Gastroesophageal sphincter (tissue), 4 donors: ENCODE measurements at regions not wholly inside any gene's neighbourhood (a gene's known extent, or its start where the extent isn't known, plus 50 kb on each side); places are given as distances from the start of the nearest gene placed in this dataset.
A peak's percentile ranks its signal among the peaks of the same experiment; 100 is the strongest.

Experiments
- ATAC-seq: fragments of 150-250 bp; one replicate; pipeline ENCODE4 v1.9.1; 2016; ENCODE audit warnings: mild to moderate bottlenecking, moderate library complexity
- H3K27ac ChIP-seq, 4 donors: fragments of 200-600 bp; sonication (generic) in 3 of 4; 1 replicate in 3 of 4; 2 replicates in 1 of 4; pipeline ENCODE4 v1.5.1; 2016 to 2019
- H3K27me3 ChIP-seq: fragments of 200-600 bp; sonication (generic); one replicate; pipeline ENCODE4 v1.5.1; 2019
- H3K36me3 ChIP-seq, 2 donors: fragments of 200-600 bp; sonication (generic); one replicate each; pipeline ENCODE4 v1.5.1; 2019; ENCODE audit warnings: control low read depth in 1 of 2
- H3K4me1 ChIP-seq, 3 donors: fragments of 200-600 bp; sonication (generic); 1 replicate in 2 of 3; 2 replicates in 1 of 3; pipeline ENCODE4 v1.5.1; 2016 to 2019; ENCODE audit warnings: control low read depth in 2 of 3
- H3K4me3 ChIP-seq, 2 donors: fragments of 200-600 bp; sonication (generic); one replicate each; pipeline ENCODE4 v1.5.1; 2019; ENCODE audit warnings: mild to moderate bottlenecking in 1 of 2, moderate library complexity in 1 of 2
- H3K9me3 ChIP-seq, 3 donors: fragments of 200-600 bp; sonication (generic); one replicate each; pipeline ENCODE4 v1.5.1; 2017 to 2019; ENCODE audit warnings: control low read depth in 2 of 3
- CTCF ChIP-seq, 4 experiments: fragments of 200-600 bp in 2 of 4; fragments of 450-650 bp in 2 of 4; sonication (generic) in 1 of 4; IDR thresholded peaks; one replicate each; pipeline ENCODE4 v1.5.1; 2017 to 2019; ENCODE audit warnings: antibody characterized with exemption in 4 of 4, mild to moderate bottlenecking in 2 of 4, moderate library complexity in 2 of 4
- EP300 ChIP-seq: sonication (generic); formaldehyde crosslinking; IDR thresholded peaks from one replicate; pipeline ENCODE4 v1.6.1; 2017; ENCODE audit warnings: antibody characterized with exemption, mild to moderate bottlenecking
- POLR2A ChIP-seq, 2 donors: fragments of 450-650 bp; IDR thresholded peaks; one replicate each; pipeline ENCODE4 v1.6.1; 2017; ENCODE audit warnings: antibody characterized with exemption in 2 of 2, mild to moderate bottlenecking in 2 of 2, moderate library complexity in 1 of 2
- POLR2AphosphoS5 ChIP-seq: sonication (generic); formaldehyde crosslinking; IDR thresholded peaks from one replicate; pipeline ENCODE4 v1.6.1; 2017; ENCODE audit warnings: antibody characterized with exemption
- WGBS, 2 donors: methylation state at CpG; one replicate each; pipeline ENCODE4 v1.1.5; 2018; ENCODE audit warnings: low coverage in 1 of 2; 5-methylcytosine and 5-hydroxymethylcytosine counted together

GRCh38 chr18:5806860-5807259 lies 88.5 kb downstream of the TMEM200C start:
- Histone ChIP-seq H3K27me3 (no peaks in the 10 kb centered on the region), H3K9me3 (peaks cover 0 to 20% (median 0%) of the 10 kb centered on the region in 3 donors), H3K4me3 (no peak overlapping the region), H3K4me1 (no peaks in the 10 kb centered on the region), H3K36me3 (no peaks in the 10 kb centered on the region), H3K27ac (no peak overlapping the region)
- no peak for ATAC-seq
- WGBS, 2 donors: 77 to 91% methylated on average over 5 of the region's 5 CpGs
- no peak for TF ChIP-seq POLR2AphosphoS5
- no peak for TF ChIP-seq POLR2A (IDR thresholded peaks at IDR 0.05)
- TF ChIP-seq EP300: no peak
- TF ChIP-seq CTCF (IDR thresholded peaks at IDR 0.05): no peak

GRCh38 chr18:5787936-5788335 lies 107.4 kb downstream of the TMEM200C start:
- no peak overlapping the region for H3K27ac ChIP-seq
- H3K27me3 ChIP-seq: no peaks in the 10 kb centered on the region
- ATAC-seq: no peak
- H3K4me3 ChIP-seq: no peak overlapping the region
- H3K36me3 ChIP-seq: no peaks in the 10 kb centered on the region
- WGBS, 2 donors: 11% methylated on average over 1 of the region's 1 CpG; no CpG with 5 or more reads in 1 of the 2 donors
- H3K9me3 ChIP-seq: peaks cover 0 to 6% (median 0%) of the 10 kb centered on the region in 3 donors
- no peaks in the 10 kb centered on the region for H3K4me1 ChIP-seq
- no peak for TF ChIP-seq EP300
- no peak for TF ChIP-seq CTCF (IDR thresholded peaks at IDR 0.05)
- TF ChIP-seq POLR2AphosphoS5: no peak
- no peak for TF ChIP-seq POLR2A (IDR thresholded peaks at IDR 0.05)

- WGBS, 2 donors: 55 to 80% methylated on average over 1 to 2 of the region's 2 CpGs
These were observed 115.4 kb downstream of the TMEM200C start for GRCh38 chr18:5779922-5780321.

GRCh38 chr18:5772306-5773105 lies 122.8 kb downstream of the TMEM200C start:
- no peaks in the 10 kb centered on the region for H3K4me1 ChIP-seq
- H3K27ac ChIP-seq: no peak overlapping the region
- no peaks in the 10 kb centered on the region for H3K36me3 ChIP-seq
- H3K27me3 ChIP-seq: peaks cover 7% of the 10 kb centered on the region
- 31 to 40% methylated on average over 9 to 11 of the region's 14 CpGs for WGBS, 2 donors
- no peaks in the 10 kb centered on the region for H3K9me3 ChIP-seq
- ATAC-seq: peak; percentile 73
- TF ChIP-seq POLR2AphosphoS5: no peak
- no peak overlapping the region for H3K4me3 ChIP-seq

More at GRCh38 chr18:5779922-5780321, 115.4 kb downstream of the TMEM200C start:
- no peak overlapping the region for H3K4me3 ChIP-seq
- no peak overlapping the region for H3K27ac ChIP-seq
- no peaks in the 10 kb centered on the region for H3K36me3 ChIP-seq
- ATAC-seq: no peak
- H3K27me3 ChIP-seq: no peaks in the 10 kb centered on the region
- H3K9me3 ChIP-seq: no peaks in the 10 kb centered on the region
- TF ChIP-seq EP300 (no peak), POLR2AphosphoS5 (no peak), POLR2A (IDR thresholded peaks at IDR 0.05) (no peak), CTCF (IDR thresholded peaks at IDR 0.05) (no peak)
- no peaks in the 10 kb centered on the region for H3K4me1 ChIP-seq

GRCh38 chr18:5771343-5771742 lies 124.0 kb downstream of the TMEM200C start:
- H3K4me1 ChIP-seq: no peaks in the 10 kb centered on the region
- ATAC-seq: no peak

More at GRCh38 chr18:5771343-5771742, 124.0 kb downstream of the TMEM200C start:
- Histone ChIP-seq H3K27ac (no peak overlapping the region), H3K27me3 (peaks cover 7% of the 10 kb centered on the region), H3K4me3 (no peak overlapping the region), H3K36me3 (no peaks in the 10 kb centered on the region), H3K9me3 (no peaks in the 10 kb centered on the region)
- no peak for TF ChIP-seq EP300
- TF ChIP-seq CTCF (IDR thresholded peaks at IDR 0.05): no peak
- TF ChIP-seq POLR2A (IDR thresholded peaks at IDR 0.05): no peak
- 75 to 83% methylated on average over 3 to 5 of the region's 5 CpGs for WGBS, 2 donors
